Calu3 (cell line): ENCODE measurements at regions not wholly inside any gene's neighbourhood (a gene's known extent, or its start where the extent isn't known, plus 50 kb on each side); places are given as distances from the start of the nearest gene placed in this dataset.

ENCODE experiments used
- BruUV-seq: library from RNA; stranded (reverse); fragments of 400-500 nt; replicated peaks from 2 replicates; lab custom pipeline; 2021; lab: Mats Ljungman, UMichigan
- CTCF ChIA-PET: fragments of 300-600 bp; sonication (Branson Sonifier 250); formaldehyde crosslinking; loops from one replicate; lab custom pipeline; 2022; ENCODE audit warnings: antibody characterized with exemption; lab: Charles Lee
- DNase-seq: peaks from one replicate; pipeline ENCODE4 v3.0.0; 2022
- H3K27ac Mint-ChIP-seq: one replicate; pipeline ENCODE4 v1.8.0; 2022; ENCODE audit warnings: mixed read lengths; ENCODE audit not compliant: unreplicated experiment
- H3K27me3 Mint-ChIP-seq: one replicate; pipeline ENCODE4 v1.8.0; 2022; ENCODE audit warnings: mixed read lengths; ENCODE audit not compliant: unreplicated experiment
- H3K36me3 Mint-ChIP-seq: one replicate; pipeline ENCODE4 v1.8.0; 2022; ENCODE audit warnings: mild to moderate bottlenecking, moderate library complexity, mixed read lengths; ENCODE audit not compliant: insufficient read depth, unreplicated experiment
- H3K4me1 Mint-ChIP-seq: one replicate; pipeline ENCODE4 v1.8.0; 2022; ENCODE audit warnings: mild to moderate bottlenecking, low read depth, mixed read lengths; ENCODE audit not compliant: unreplicated experiment
- H3K4me3 Mint-ChIP-seq: one replicate; pipeline ENCODE4 v1.8.0; 2022; ENCODE audit warnings: mild to moderate bottlenecking, low read depth, moderate library complexity, mixed read lengths; ENCODE audit not compliant: unreplicated experiment
- H3K9me3 Mint-ChIP-seq: one replicate; pipeline ENCODE4 v1.8.0; 2022; ENCODE audit warnings: low read depth, mixed read lengths; ENCODE audit not compliant: unreplicated experiment
- CTCF ChIP-seq: fragments of 200-600 bp; IDR thresholded peaks from one replicate; pipeline ENCODE4 v1.8.0; 2022; ENCODE audit warnings: antibody characterized with exemption; ENCODE audit not compliant: unreplicated experiment
- intact Hi-C: fragments of 100-400 bp; cut with micrococcal nuclease; formaldehyde crosslinking; loops from one replicate; pipeline ENCODE4 v1.10.0; 2022; ENCODE audit not compliant: unreplicated experiment

GRCh38 chr12:75635606-75636444 is 124.4 kb upstream of the KRR1 start:
- H3K9me3 Mint-ChIP-seq = peaks cover 2% of the 10 kb centered on the region
- no TSS peak for BruUV-seq
- CTCF ChIA-PET = interaction anchor here (0.6 to 0.9 kb wide), 3 partner anchors 11 to 346 kb away, joined by 3 to 5 read pairs (median 4); no protein-coding TSS in a partner anchor
- intact Hi-C loops = loop anchor here (5.0 kb wide), 2 partner anchors 109 to 191 kb away; no protein-coding TSS in a partner anchor
- TF ChIP-seq CTCF = no peak
- H3K4me1 Mint-ChIP-seq = peaks cover 64% of the 10 kb centered on the region
- peak; percentile 41 for DNase-seq
- H3K27ac Mint-ChIP-seq = peak overlapping the region; percentile 80
- peaks cover 3% of the 10 kb centered on the region for H3K36me3 Mint-ChIP-seq
- H3K4me3 Mint-ChIP-seq = no peak overlapping the region
- no peaks in the 10 kb centered on the region for H3K27me3 Mint-ChIP-seq

GRCh38 chr12:75634244-75635222 is 123.1 kb upstream of the KRR1 start:
- CTCF ChIA-PET = no interaction called here
- DNase-seq = no peak
- H3K27ac Mint-ChIP-seq = peak overlapping the region; percentile 80
- no TSS peak for BruUV-seq
- no peak overlapping the region for H3K4me3 Mint-ChIP-seq
- no peaks in the 10 kb centered on the region for H3K27me3 Mint-ChIP-seq
- H3K9me3 Mint-ChIP-seq = peaks cover 2% of the 10 kb centered on the region
- no peaks in the 10 kb centered on the region for H3K36me3 Mint-ChIP-seq
- H3K4me1 Mint-ChIP-seq = peaks cover 55% of the 10 kb centered on the region
- TF ChIP-seq CTCF = no peak
- intact Hi-C loops = loop anchor here (5.0 kb wide), 2 partner anchors 107 to 193 kb away; no protein-coding TSS in a partner anchor

- BruUV-seq = no TSS peak
- Mint-ChIP-seq H3K27me3 (no peaks in the 10 kb centered on the region), H3K27ac (no peak overlapping the region), H3K9me3 (peaks cover 2% of the 10 kb centered on the region), H3K4me1 (peaks cover 55% of the 10 kb centered on the region), H3K36me3 (no peaks in the 10 kb centered on the region), H3K4me3 (no peak overlapping the region)
- no peak for DNase-seq
- TF ChIP-seq CTCF = no peak
- CTCF ChIA-PET = no interaction called here
- intact Hi-C loops = no loop called here
Observed at GRCh38 chr12:75633789-75634188, 122.4 kb upstream of the KRR1 start.

GRCh38 chr12:75632442-75632841 is 121.0 kb upstream of the KRR1 start:
- DNase-seq = no peak
- CTCF ChIA-PET = interaction anchor here (0.6 kb wide), 1 partner anchor 104 kb away, joined by 3 read pairs; no protein-coding TSS in a partner anchor
- H3K9me3 Mint-ChIP-seq = peaks cover 2% of the 10 kb centered on the region
- peaks cover 52% of the 10 kb centered on the region for H3K4me1 Mint-ChIP-seq
- no peaks in the 10 kb centered on the region for H3K36me3 Mint-ChIP-seq
- no peak overlapping the region for H3K27ac Mint-ChIP-seq
- no peak overlapping the region for H3K4me3 Mint-ChIP-seq
- no TSS peak for BruUV-seq
- intact Hi-C loops = no loop called here
- no peaks in the 10 kb centered on the region for H3K27me3 Mint-ChIP-seq
- no peak for TF ChIP-seq CTCF
